Activated CD4-positive, alpha-beta T cell treated with anti-CD3 and anti-CD28 coated beads for 36 hours (primary cell): ENCODE measurements at regions not wholly inside any gene's neighbourhood (a gene's known extent, or its start where the extent isn't known, plus 50 kb on each side); places are given as distances from the start of the nearest gene placed in this dataset.
"Not testable (repeated sequence)": the region's sequence is repeated elsewhere in the genome, so short reads cannot be mapped to it uniquely, and the experiment has no call there.

Experiments
- ATAC-seq: fragments of 200-7000 bp; cut with Tn5 transposase; one replicate; pipeline ENCODE4 v1.10.0; 2021; ENCODE audit warnings: mild to moderate bottlenecking, moderate library complexity
- CTCF ChIA-PET: fragments of 350-600 bp; sonication (Branson Sonifier 250); formaldehyde crosslinking; loops from one replicate; lab custom pipeline; 2021; ENCODE audit warnings: antibody characterized with exemption; lab: Charles Lee
- POLR2A ChIA-PET: fragments of 350-600 bp; sonication (Branson Sonifier 250); formaldehyde crosslinking; loops from one replicate; lab custom pipeline; 2021; ENCODE audit warnings: antibody characterized with exemption, inconsistent platforms; lab: Charles Lee
- DNase-seq: peaks from one replicate; pipeline ENCODE4 v3.0.0-alpha.2; 2020
- H3K27ac Mint-ChIP-seq: one replicate; pipeline ENCODE4 v1.8.0; 2021; ENCODE audit warnings: mixed read lengths
- H3K27me3 Mint-ChIP-seq: one replicate; pipeline ENCODE4 v1.8.0; 2021; ENCODE audit warnings: mixed read lengths
- H3K36me3 Mint-ChIP-seq: one replicate; pipeline ENCODE4 v1.8.0; 2021; ENCODE audit warnings: low read depth, mixed read lengths
- H3K4me1 Mint-ChIP-seq: one replicate; pipeline ENCODE4 v1.8.0; 2021; ENCODE audit warnings: mixed read lengths
- H3K4me3 Mint-ChIP-seq: one replicate; pipeline ENCODE4 v1.8.0; 2021; ENCODE audit warnings: mild to moderate bottlenecking, moderate library complexity, mixed read lengths
- H3K9me3 Mint-ChIP-seq: one replicate; pipeline ENCODE4 v1.8.0; 2021; ENCODE audit warnings: low read depth, mixed read lengths
- intact Hi-C, 2 experiments: fragments of 100-400 bp; cut with DNase I in 1 of 2; cut with micrococcal nuclease in 1 of 2; formaldehyde crosslinking; loops; one replicate each; pipeline versions ENCODE4 v1.14.2 to v1.15.1; 2022 to 2024; cut with DNase I, micrococcal nuclease

- Mint-ChIP-seq H3K4me1 (no peaks in the 10 kb centered on the region), H3K9me3 (peaks cover 1% of the 10 kb centered on the region), H3K27ac (no peak overlapping the region), H3K36me3 (no peaks in the 10 kb centered on the region), H3K27me3 (no peaks in the 10 kb centered on the region), H3K4me3 (no peak overlapping the region)
- POLR2A ChIA-PET: no interaction called here
- intact Hi-C loops: no loop called here
- no peak for DNase-seq
- ATAC-seq: no peak
- CTCF ChIA-PET: no interaction called here
Observed at GRCh38 chr13:83657281-83657680, 225.0 kb downstream of the SLITRK1 start.

- CTCF ChIA-PET, intact Hi-C loops: not testable (repeated sequence)
Observed at GRCh38 chr13:83642617-83643016, 239.7 kb downstream of the SLITRK1 start.

DNA sequence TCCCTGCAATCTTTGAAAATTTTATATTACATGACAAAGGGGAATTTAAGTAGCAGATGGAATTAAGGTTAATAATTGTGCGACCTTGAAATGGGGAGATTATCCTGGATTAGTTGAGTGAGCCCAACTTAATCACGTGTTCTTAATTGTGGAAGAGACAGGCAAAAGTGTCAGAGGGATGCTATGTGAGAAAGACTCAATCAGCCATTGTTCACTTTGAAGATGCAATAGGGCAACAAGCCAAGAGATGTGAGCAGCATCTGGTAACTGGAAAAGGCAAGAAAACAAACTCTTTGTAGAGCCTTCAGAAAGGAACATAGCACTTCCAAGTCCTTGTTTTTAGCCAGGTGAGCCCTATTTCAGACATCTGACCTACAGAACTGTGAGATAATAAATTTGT, 247.7 kb downstream of the SLITRK1 start:
- Mint-ChIP-seq H3K4me1 (no peaks in the 10 kb centered on the region), H3K36me3 (no peaks in the 10 kb centered on the region), H3K27me3 (no peaks in the 10 kb centered on the region), H3K9me3 (peaks cover 4% of the 10 kb centered on the region), H3K27ac (no peak overlapping the region), H3K4me3 (no peak overlapping the region)
- CTCF ChIA-PET: no interaction called here
- intact Hi-C loops: no loop called here
- POLR2A ChIA-PET: no interaction called here
- ATAC-seq: no peak
- no peak for DNase-seq

More at GRCh38 chr13:83642617-83643016, 239.7 kb downstream of the SLITRK1 start:
- H3K27me3 Mint-ChIP-seq, H3K36me3 Mint-ChIP-seq, H3K9me3 Mint-ChIP-seq, ATAC-seq, H3K4me1 Mint-ChIP-seq, DNase-seq, H3K27ac Mint-ChIP-seq, H3K4me3 Mint-ChIP-seq, POLR2A ChIA-PET: not testable (repeated sequence)

- CTCF ChIA-PET: no interaction called here
- ATAC-seq (no peak), DNase-seq (no peak)
- intact Hi-C loops: no loop called here
- no peaks in the 10 kb centered on the region for H3K27me3 Mint-ChIP-seq
- H3K4me1 Mint-ChIP-seq: no peaks in the 10 kb centered on the region
- H3K4me3 Mint-ChIP-seq: no peak overlapping the region
- H3K36me3 Mint-ChIP-seq: no peaks in the 10 kb centered on the region
- POLR2A ChIA-PET: no interaction called here
- H3K27ac Mint-ChIP-seq: no peak overlapping the region
- H3K9me3 Mint-ChIP-seq: peaks cover 5% of the 10 kb centered on the region
Observed at GRCh38 chr13:83633746-83634145, 248.5 kb downstream of the SLITRK1 start.

DNA sequence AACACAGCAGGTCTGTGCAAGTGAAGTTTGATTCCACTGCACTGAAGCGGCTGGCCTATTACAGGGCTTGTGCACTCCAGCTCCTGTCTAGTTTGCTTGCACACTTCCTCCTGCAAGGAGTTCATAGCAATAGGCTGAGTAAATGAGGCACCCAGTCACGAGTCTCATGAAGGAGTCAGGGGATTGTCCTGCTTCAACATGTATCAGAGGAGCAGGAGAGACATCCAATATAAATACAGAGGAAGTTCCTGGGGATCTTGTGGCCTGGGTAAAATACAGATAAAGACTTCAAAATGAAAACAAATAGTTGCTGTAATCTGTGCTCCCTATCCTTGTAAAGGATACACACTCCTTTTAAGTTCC, 259.9 kb downstream of the SLITRK1 start:
- CTCF ChIA-PET: no interaction called here
- Mint-ChIP-seq H3K36me3 (no peaks in the 10 kb centered on the region), H3K9me3 (no peaks in the 10 kb centered on the region), H3K27me3 (no peaks in the 10 kb centered on the region), H3K27ac (no peak overlapping the region), H3K4me3 (no peak overlapping the region), H3K4me1 (no peaks in the 10 kb centered on the region)
- ATAC-seq (no peak), DNase-seq (no peak)
- intact Hi-C loops: no loop called here
- POLR2A ChIA-PET: no interaction called here

DNA sequence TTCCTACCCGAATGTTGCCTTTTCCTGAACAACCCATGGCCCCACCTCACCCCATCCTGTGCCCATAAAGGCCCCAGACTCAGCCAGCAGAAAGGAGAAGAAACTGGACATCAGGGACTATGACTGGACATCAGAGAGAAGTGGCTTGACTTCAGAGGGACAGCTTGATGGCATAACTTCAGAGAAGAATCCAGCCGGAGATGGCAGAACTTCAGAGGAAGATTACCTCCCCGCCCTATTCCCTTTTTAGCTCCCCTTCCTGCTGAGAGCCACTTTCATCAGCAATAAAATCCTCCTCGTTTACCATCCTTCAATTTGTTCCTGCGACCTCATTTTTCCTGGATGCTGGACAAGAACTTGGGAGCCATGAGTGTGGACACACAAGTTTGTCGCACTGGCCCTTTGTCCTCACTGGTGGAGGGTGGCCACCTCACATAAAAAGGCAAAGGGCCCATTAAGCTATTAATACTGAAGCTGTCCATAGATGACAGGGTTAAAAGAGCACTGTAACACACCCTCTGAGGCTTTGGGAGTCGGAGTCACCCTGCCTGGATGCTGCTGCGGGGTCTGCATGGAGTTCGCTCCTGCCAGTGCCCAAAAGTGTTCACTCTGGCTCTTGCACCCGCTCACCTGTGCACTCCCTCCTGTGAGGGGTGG, 260.4 kb downstream of the SLITRK1 start:
- intact Hi-C loops: no loop called here
- Mint-ChIP-seq H3K27me3 (no peaks in the 10 kb centered on the region), H3K9me3 (no peaks in the 10 kb centered on the region), H3K36me3 (no peaks in the 10 kb centered on the region), H3K4me1 (no peaks in the 10 kb centered on the region), H3K4me3 (no peak overlapping the region), H3K27ac (no peak overlapping the region)
- DNase-seq (no peak), ATAC-seq (no peak)
- ChIA-PET POLR2A (no interaction called here), CTCF (no interaction called here)

DNA sequence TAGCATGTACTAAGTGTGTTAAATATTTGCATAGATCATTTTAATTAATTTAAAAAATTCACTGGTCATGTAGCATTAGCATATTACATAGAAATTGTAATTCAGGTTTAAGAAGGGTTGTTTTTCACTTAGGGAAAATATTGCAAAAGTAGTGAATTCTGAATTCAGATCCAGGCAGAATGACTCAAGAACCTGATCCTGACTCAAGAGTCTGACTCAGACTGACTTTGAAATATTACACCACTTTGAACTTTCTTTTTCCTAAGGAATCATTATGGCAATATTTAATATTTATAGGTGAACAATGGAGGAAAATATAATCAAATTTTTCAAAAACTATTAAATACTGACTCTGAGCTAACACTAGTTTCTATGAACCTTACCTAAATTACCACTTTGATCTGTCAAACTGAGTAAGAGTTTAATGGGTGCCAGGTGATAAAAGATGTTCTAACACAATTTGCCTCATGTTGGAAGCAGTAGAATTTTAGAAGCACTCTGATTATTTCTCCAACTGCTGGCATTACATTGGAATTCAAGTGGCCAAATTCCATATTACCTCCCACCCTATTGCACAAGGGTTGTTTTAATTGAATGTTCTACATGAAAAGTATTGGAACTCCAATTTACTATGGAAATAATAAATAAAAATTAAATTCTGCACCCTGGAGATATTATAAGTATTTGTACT, 261.6 kb downstream of the SLITRK1 start:
- POLR2A ChIA-PET: no interaction called here
- no peak overlapping the region for H3K4me3 Mint-ChIP-seq
- DNase-seq (no peak), ATAC-seq (no peak)
- intact Hi-C loops: no loop called here
- H3K4me1 Mint-ChIP-seq: no peaks in the 10 kb centered on the region
- H3K36me3 Mint-ChIP-seq: no peaks in the 10 kb centered on the region
- no peaks in the 10 kb centered on the region for H3K27me3 Mint-ChIP-seq
- CTCF ChIA-PET: no interaction called here
- H3K9me3 Mint-ChIP-seq: no peaks in the 10 kb centered on the region
- H3K27ac Mint-ChIP-seq: no peak overlapping the region

DNA sequence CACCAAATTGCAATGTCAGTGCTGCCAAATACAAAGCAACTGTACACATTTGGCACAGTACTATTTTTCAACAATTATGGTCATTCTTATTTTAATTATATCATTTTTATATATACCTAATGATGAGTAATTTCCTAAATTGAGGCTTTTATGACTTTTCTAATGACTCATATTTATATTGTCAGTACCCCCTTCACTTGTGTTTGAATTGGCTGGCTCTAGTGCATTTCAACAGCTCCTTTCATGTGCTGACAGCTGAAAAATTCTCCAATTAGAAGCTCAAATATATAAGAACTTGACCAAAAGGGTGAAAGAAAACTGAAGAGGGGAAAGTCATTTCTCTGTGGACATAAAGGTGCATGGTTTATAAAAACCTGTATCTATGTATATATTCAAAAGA, 263.3 kb downstream of the SLITRK1 start:
- H3K27ac Mint-ChIP-seq: no peak overlapping the region
- CTCF ChIA-PET: interaction anchor here (0.6 kb wide), 1 partner anchor 1565 kb away, joined by 3 read pairs; no protein-coding TSS in a partner anchor

GRCh38 chr13:83613524-83613923, 268.8 kb downstream of the SLITRK1 start:
- intact Hi-C loops: no loop called here
- CTCF ChIA-PET: no interaction called here
- ATAC-seq (no peak), DNase-seq (no peak)
- Mint-ChIP-seq H3K9me3 (peaks cover 13% of the 10 kb centered on the region), H3K36me3 (no peaks in the 10 kb centered on the region), H3K27me3 (no peaks in the 10 kb centered on the region), H3K4me1 (no peaks in the 10 kb centered on the region), H3K27ac (no peak overlapping the region), H3K4me3 (no peak overlapping the region)
- POLR2A ChIA-PET: no interaction called here

More for the DNA sequence above, 263.3 kb downstream of the SLITRK1 start:
- DNase-seq (no peak), ATAC-seq (no peak)
- POLR2A ChIA-PET: no interaction called here
- intact Hi-C loops: no loop called here
- H3K4me3 Mint-ChIP-seq: no peak overlapping the region
- peaks cover 6% of the 10 kb centered on the region for H3K9me3 Mint-ChIP-seq
- no peaks in the 10 kb centered on the region for H3K4me1 Mint-ChIP-seq
- H3K27me3 Mint-ChIP-seq: no peaks in the 10 kb centered on the region
- H3K36me3 Mint-ChIP-seq: no peaks in the 10 kb centered on the region

GRCh38 chr13:83601539-83601938, 280.7 kb downstream of the SLITRK1 start:
- ChIA-PET POLR2A (no interaction called here), CTCF (no interaction called here)
- Mint-ChIP-seq H3K27me3 (no peaks in the 10 kb centered on the region), H3K36me3 (no peaks in the 10 kb centered on the region), H3K4me3 (no peak overlapping the region), H3K9me3 (peaks cover 2% of the 10 kb centered on the region), H3K4me1 (no peaks in the 10 kb centered on the region), H3K27ac (no peak overlapping the region)
- DNase-seq (no peak), ATAC-seq (no peak)
- intact Hi-C loops: no loop called here

GRCh38 chr13:83592095-83592494, 290.2 kb downstream of the SLITRK1 start:
- no peak overlapping the region for H3K4me3 Mint-ChIP-seq
- no peak overlapping the region for H3K27ac Mint-ChIP-seq
- H3K36me3 Mint-ChIP-seq: no peaks in the 10 kb centered on the region
- peaks cover 2% of the 10 kb centered on the region for H3K9me3 Mint-ChIP-seq
- H3K27me3 Mint-ChIP-seq: no peaks in the 10 kb centered on the region
- intact Hi-C loops: no loop called here
- no peaks in the 10 kb centered on the region for H3K4me1 Mint-ChIP-seq
- no peak for DNase-seq
- no peak for ATAC-seq
- ChIA-PET POLR2A (no interaction called here), CTCF (interaction anchor here (0.6 kb wide), 1 partner anchor 280 kb away, joined by 3 read pairs; no protein-coding TSS in a partner anchor)

- Mint-ChIP-seq H3K9me3 (no peaks in the 10 kb centered on the region), H3K27ac (no peak overlapping the region), H3K4me3 (no peak overlapping the region), H3K27me3 (no peaks in the 10 kb centered on the region), H3K36me3 (no peaks in the 10 kb centered on the region), H3K4me1 (no peaks in the 10 kb centered on the region)
- POLR2A ChIA-PET: no interaction called here
- ATAC-seq (no peak), DNase-seq (no peak)
- intact Hi-C loops: no loop called here
- CTCF ChIA-PET: no interaction called here
Observed at GRCh38 chr13:83589814-83590213, 292.5 kb downstream of the SLITRK1 start.
